ENCODE measurements at regions not wholly inside any gene's neighbourhood (a gene's known extent, or its start where the extent isn't known, plus 50 kb on each side); places are given as distances from the start of the nearest gene placed in this dataset.

GRCh38 chr3:71851878-71852277 lies 66.9 kb upstream of the PROK2 start:
- Histone ChIP-seq H3K9ac (ENCODE audit: extremely low read depth, low read length, poor library complexity, severe bottlenecking) (no peak overlapping the region), H3K9me3 (ENCODE audit: control insufficient read depth, low read length) (no peaks in the 10 kb centered on the region), H3K4me1 (ENCODE audit: control insufficient read depth, insufficient read depth, low read length) (no peaks in the 10 kb centered on the region), H3K27me3 (ENCODE audit: control insufficient read depth, insufficient read depth, low read length, poor library complexity, severe bottlenecking) (no peaks in the 10 kb centered on the region), H3K36me3 (ENCODE audit: control insufficient read depth, insufficient read depth, low read length) (no peaks in the 10 kb centered on the region), H3K27ac (ENCODE audit: low read depth, low read length) (no peak overlapping the region), H3K4me3 (ENCODE audit: low read length) (no peak overlapping the region)
- no peak overlapping the region for H3K27ac Mint-ChIP-seq
- H3K9me3 Mint-ChIP-seq = no peaks in the 10 kb centered on the region
- no peak overlapping the region for H3K4me3 Mint-ChIP-seq
- WGBS, 2 experiments (ENCODE audit: insufficient coverage in 1 of 2, insufficient read length in 1 of 2) = 94 to 99% methylated on average over 3 of the region's 3 CpGs
- DNase-seq = no peak
- TF ChIP-seq, protein P1, sequence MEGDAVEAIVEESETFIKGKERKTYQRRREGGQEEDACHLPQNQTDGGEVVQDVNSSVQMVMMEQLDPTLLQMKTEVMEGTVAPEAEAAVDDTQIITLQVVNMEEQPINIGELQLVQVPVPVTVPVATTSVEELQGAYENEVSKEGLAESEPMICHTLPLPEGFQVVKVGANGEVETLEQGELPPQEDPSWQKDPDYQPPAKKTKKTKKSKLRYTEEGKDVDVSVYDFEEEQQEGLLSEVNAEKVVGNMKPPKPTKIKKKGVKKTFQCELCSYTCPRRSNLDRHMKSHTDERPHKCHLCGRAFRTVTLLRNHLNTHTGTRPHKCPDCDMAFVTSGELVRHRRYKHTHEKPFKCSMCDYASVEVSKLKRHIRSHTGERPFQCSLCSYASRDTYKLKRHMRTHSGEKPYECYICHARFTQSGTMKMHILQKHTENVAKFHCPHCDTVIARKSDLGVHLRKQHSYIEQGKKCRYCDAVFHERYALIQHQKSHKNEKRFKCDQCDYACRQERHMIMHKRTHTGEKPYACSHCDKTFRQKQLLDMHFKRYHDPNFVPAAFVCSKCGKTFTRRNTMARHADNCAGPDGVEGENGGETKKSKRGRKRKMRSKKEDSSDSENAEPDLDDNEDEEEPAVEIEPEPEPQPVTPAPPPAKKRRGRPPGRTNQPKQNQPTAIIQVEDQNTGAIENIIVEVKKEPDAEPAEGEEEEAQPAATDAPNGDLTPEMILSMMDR (conservative IDR thresholded peaks at IDR 0.05) = no peak
- peaks cover 2% of the 10 kb centered on the region for H3K4me1 Mint-ChIP-seq
- peaks cover 36% of the 10 kb centered on the region for H3K27me3 Mint-ChIP-seq (ENCODE audit: insufficient read depth)
- no peaks in the 10 kb centered on the region for H3K36me3 Mint-ChIP-seq (ENCODE audit: low read depth)

DNA sequence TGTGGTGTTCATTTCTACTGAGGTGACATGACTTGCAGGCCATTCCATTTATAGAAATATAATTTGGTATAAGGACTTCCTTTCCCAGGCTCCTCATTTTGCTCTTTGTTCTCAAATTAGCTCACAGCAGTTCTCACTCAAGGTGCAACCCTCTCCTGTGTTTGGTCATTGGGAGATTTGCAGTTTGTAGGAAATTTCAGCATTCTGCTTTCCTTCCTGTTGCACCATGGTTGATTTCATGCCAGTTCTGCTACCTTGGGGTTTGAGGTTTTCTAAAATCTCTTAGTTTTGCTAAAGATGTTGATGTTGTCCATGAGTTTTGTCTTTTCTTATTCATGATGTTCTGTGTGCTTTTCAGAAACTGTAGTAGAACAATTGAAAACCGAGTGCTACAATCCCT lies 65.7 kb upstream of the PROK2 start:
- Histone ChIP-seq H3K27ac (ENCODE audit: low read depth, low read length) (no peak overlapping the region), H3K36me3 (ENCODE audit: control insufficient read depth, insufficient read depth, low read length) (no peaks in the 10 kb centered on the region), H3K4me1 (ENCODE audit: control insufficient read depth, insufficient read depth, low read length) (peaks cover 3% of the 10 kb centered on the region), H3K27me3 (ENCODE audit: control insufficient read depth, insufficient read depth, low read length, poor library complexity, severe bottlenecking) (no peaks in the 10 kb centered on the region), H3K4me3 (ENCODE audit: low read length) (no peak overlapping the region), H3K9ac (ENCODE audit: extremely low read depth, low read length, poor library complexity, severe bottlenecking) (no peak overlapping the region), H3K9me3 (ENCODE audit: control insufficient read depth, low read length) (no peaks in the 10 kb centered on the region)
- TF ChIP-seq, protein P1 (conservative IDR thresholded peaks at IDR 0.05) = no peak
- Mint-ChIP-seq H3K4me3 (no peak overlapping the region), H3K9me3 (no peaks in the 10 kb centered on the region), H3K4me1 (peaks cover 2% of the 10 kb centered on the region), H3K36me3 (ENCODE audit: low read depth) (no peaks in the 10 kb centered on the region), H3K27ac (no peak overlapping the region), H3K27me3 (ENCODE audit: insufficient read depth) (peaks cover 26% of the 10 kb centered on the region)
- 50 to 75% methylated on average over 1 of the region's 1 CpG for WGBS, 2 experiments (ENCODE audit: insufficient coverage in 1 of 2, insufficient read length in 1 of 2)
- no peak for DNase-seq

DNA sequence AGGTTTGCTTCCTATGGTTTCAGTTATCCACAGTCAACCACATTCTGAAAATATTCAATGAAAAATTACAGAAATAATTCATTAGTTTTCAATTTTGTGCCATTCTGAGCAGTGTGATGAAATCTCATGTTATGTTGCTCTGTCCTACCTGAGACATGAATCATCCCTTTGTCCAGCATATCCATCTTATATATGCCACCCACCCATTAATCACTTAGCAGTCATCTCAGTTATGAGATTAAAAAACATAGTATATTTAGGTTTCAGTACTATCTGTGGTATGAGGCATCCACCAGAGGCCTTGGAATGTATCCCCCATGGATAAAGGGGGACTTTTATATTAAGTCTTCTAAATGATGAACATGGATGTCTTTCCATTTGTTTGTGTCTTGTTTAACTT lies 64.7 kb upstream of the PROK2 start:
- peaks cover 2% of the 10 kb centered on the region for H3K4me1 Mint-ChIP-seq
- Histone ChIP-seq H3K9me3 (ENCODE audit: control insufficient read depth, low read length) (no peaks in the 10 kb centered on the region), H3K4me1 (ENCODE audit: control insufficient read depth, insufficient read depth, low read length) (peaks cover 3% of the 10 kb centered on the region), H3K27ac (ENCODE audit: low read depth, low read length) (no peak overlapping the region), H3K27me3 (ENCODE audit: control insufficient read depth, insufficient read depth, low read length, poor library complexity, severe bottlenecking) (no peaks in the 10 kb centered on the region), H3K36me3 (ENCODE audit: control insufficient read depth, insufficient read depth, low read length) (no peaks in the 10 kb centered on the region), H3K4me3 (ENCODE audit: low read length) (no peak overlapping the region), H3K9ac (ENCODE audit: extremely low read depth, low read length, poor library complexity, severe bottlenecking) (no peak overlapping the region)
- no peak overlapping the region for H3K27ac Mint-ChIP-seq
- no peaks in the 10 kb centered on the region for H3K36me3 Mint-ChIP-seq (ENCODE audit: low read depth)
- TF ChIP-seq, protein P1 (conservative IDR thresholded peaks at IDR 0.05) = no peak
- no peaks in the 10 kb centered on the region for H3K9me3 Mint-ChIP-seq
- peaks cover 23% of the 10 kb centered on the region for H3K27me3 Mint-ChIP-seq (ENCODE audit: insufficient read depth)
- DNase-seq = no peak
- no peak overlapping the region for H3K4me3 Mint-ChIP-seq
